ENCODE measurements at regions not wholly inside any gene's neighbourhood (a gene's known extent, or its start where the extent isn't known, plus 50 kb on each side); places are given as distances from the start of the nearest gene placed in this dataset.
"Not testable (repeated sequence)": the region's sequence is repeated elsewhere in the genome, so short reads cannot be mapped to it uniquely, and the experiment has no call there.

GRCh38 chr5:91446880-91447279 is 63.8 kb upstream of the ARRDC3 start:
- not testable (repeated sequence) for FAIRE-seq

GRCh38 chr5:91443761-91444467 is 60.8 kb upstream of the ARRDC3 start:
- FAIRE-seq: no peak

GRCh38 chr5:91443023-91443422 is 59.9 kb upstream of the ARRDC3 start:
- no peak for FAIRE-seq

GRCh38 chr5:91441082-91441481 is 58.0 kb upstream of the ARRDC3 start:
- no peak for FAIRE-seq

- FAIRE-seq: no peak
Observed at GRCh38 chr5:91438871-91439270, 55.8 kb upstream of the ARRDC3 start.

GRCh38 chr5:91436241-91436640 is 53.1 kb upstream of the ARRDC3 start:
- no peak for FAIRE-seq

GRCh38 chr5:91434348-91434747 is 51.2 kb upstream of the ARRDC3 start:
- FAIRE-seq: no peak

- no peak for FAIRE-seq
Observed at GRCh38 chr5:91433861-91434260, 50.7 kb upstream of the ARRDC3 start.
